Ectodermal cell (in vitro differentiated cells): ENCODE measurements at regions not wholly inside any gene's neighbourhood (a gene's known extent, or its start where the extent isn't known, plus 50 kb on each side); places are given as distances from the start of the nearest gene placed in this dataset.
"Not testable (repeated sequence)": the region's sequence is repeated elsewhere in the genome, so short reads cannot be mapped to it uniquely, and the experiment has no call there.

Experiments
- H3K27ac ChIP-seq: 2 replicates; pipeline ENCODE4 v1.7.0; 2013; ENCODE audit warnings: mild to moderate bottlenecking, low read depth, low read length; ENCODE audit not compliant: insufficient read depth, poor library complexity, severe bottlenecking
- H3K27me3 ChIP-seq: 2 replicates; pipeline ENCODE4 v1.7.0; 2013; ENCODE audit warnings: mild to moderate bottlenecking, low read length; ENCODE audit not compliant: insufficient read depth, control insufficient read depth, poor library complexity, severe bottlenecking
- H3K36me3 ChIP-seq: one replicate; pipeline ENCODE4 v1.7.0; 2013; ENCODE audit warnings: low read length; ENCODE audit not compliant: control insufficient read depth, insufficient read depth
- H3K4me1 ChIP-seq: one replicate; pipeline ENCODE4 v1.7.0; 2013; ENCODE audit warnings: low read length; ENCODE audit not compliant: control insufficient read depth, insufficient read depth
- H3K4me3 ChIP-seq: 2 replicates; pipeline ENCODE4 v1.7.0; 2013; ENCODE audit warnings: low read depth, low read length, control low read depth; ENCODE audit not compliant: insufficient read depth
- H3K9me3 ChIP-seq: 2 replicates; pipeline ENCODE4 v1.7.0; 2013; ENCODE audit warnings: mild to moderate bottlenecking, low read length, moderate library complexity; ENCODE audit not compliant: control insufficient read depth
- WGBS, 2 experiments: methylation state at CpG; one replicate each; pipeline ENCODE4 v1.1.7; 2013; ENCODE audit warnings: missing lambda C conversion rate in 2 of 2; 5-methylcytosine and 5-hydroxymethylcytosine counted together

- H3K27me3 ChIP-seq, H3K27ac ChIP-seq, H3K36me3 ChIP-seq, H3K4me1 ChIP-seq, H3K4me3 ChIP-seq, H3K9me3 ChIP-seq: not testable (repeated sequence)
- 95 to 96% methylated on average over 9 of the region's 9 CpGs for WGBS, 2 experiments
Measured at GRCh38 chr1:238379446-238379845, 488.7 kb upstream of the ZP4 start.

GRCh38 chr1:238377280-238377919 lies 486.7 kb upstream of the ZP4 start:
- no peaks in the 10 kb centered on the region for H3K36me3 ChIP-seq
- no peaks in the 10 kb centered on the region for H3K9me3 ChIP-seq
- no peak overlapping the region for H3K4me3 ChIP-seq
- H3K27me3 ChIP-seq = no peaks in the 10 kb centered on the region
- 45 to 46% methylated on average over 7 of the region's 7 CpGs for WGBS, 2 experiments
- peaks cover 4% of the 10 kb centered on the region for H3K4me1 ChIP-seq
- no peak overlapping the region for H3K27ac ChIP-seq

GRCh38 chr1:238370599-238370998 lies 479.9 kb upstream of the ZP4 start:
- H3K4me3 ChIP-seq = no peak overlapping the region
- no peaks in the 10 kb centered on the region for H3K9me3 ChIP-seq
- no peaks in the 10 kb centered on the region for H3K36me3 ChIP-seq
- H3K27ac ChIP-seq = no peak overlapping the region
- H3K4me1 ChIP-seq = no peaks in the 10 kb centered on the region
- 88 to 91% methylated on average over 2 of the region's 2 CpGs for WGBS, 2 experiments
- H3K27me3 ChIP-seq = no peaks in the 10 kb centered on the region

GRCh38 chr1:238364214-238364892 lies 473.6 kb upstream of the ZP4 start:
- Histone ChIP-seq H3K36me3 (no peaks in the 10 kb centered on the region), H3K4me1 (no peaks in the 10 kb centered on the region), H3K27ac (no peak overlapping the region), H3K9me3 (no peaks in the 10 kb centered on the region), H3K27me3 (no peaks in the 10 kb centered on the region), H3K4me3 (no peak overlapping the region)
- WGBS, 2 experiments = 96 to 100% methylated on average over 2 of the region's 4 CpGs

DNA sequence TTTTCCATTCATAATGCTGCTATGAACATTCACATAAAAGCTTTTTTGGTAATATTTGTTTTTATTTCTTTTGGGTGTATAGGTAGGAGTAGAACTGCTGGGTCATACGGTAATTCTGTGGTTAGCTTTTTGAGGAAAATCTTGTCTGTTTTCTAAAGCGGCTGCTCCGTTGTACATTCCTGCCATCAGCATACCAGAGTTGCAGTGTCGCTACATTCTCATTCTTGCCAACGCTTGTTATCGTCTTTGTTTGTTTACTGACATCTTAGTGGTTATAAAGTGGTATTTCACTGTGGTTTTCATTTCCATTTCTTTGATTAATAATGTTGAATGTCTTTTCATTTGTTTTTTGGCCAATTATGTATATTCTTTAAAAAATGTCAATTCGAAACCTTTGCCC lies 469.8 kb upstream of the ZP4 start:
- WGBS, 2 experiments = 77 to 81% methylated on average over 6 of the region's 7 CpGs
- H3K4me3 ChIP-seq = no peak overlapping the region

DNA sequence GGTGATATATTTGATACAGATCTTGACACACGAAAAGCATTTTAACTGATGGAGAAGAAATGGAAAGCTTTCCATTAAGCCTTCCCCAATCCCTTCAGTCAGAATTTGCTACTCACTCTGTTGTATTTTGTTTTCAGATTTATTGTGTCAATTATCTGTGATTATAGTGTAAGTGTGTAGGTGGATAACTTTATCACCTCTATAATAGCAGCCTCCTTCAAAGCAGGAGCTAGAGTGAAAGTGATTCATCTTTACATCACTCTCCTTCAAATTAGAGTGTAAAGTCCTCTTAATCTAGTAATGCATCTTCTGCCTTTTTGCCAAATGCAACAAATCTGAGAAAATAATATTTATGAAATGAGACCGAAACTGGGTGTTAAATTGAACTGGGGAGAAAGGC lies 459.7 kb upstream of the ZP4 start:
- Histone ChIP-seq H3K27me3 (no peaks in the 10 kb centered on the region), H3K4me3 (no peak overlapping the region), H3K27ac (no peak overlapping the region), H3K36me3 (no peaks in the 10 kb centered on the region), H3K4me1 (no peaks in the 10 kb centered on the region), H3K9me3 (no peaks in the 10 kb centered on the region)
- WGBS, 2 experiments = 94% methylated on average over 2 of the region's 2 CpGs

More for the DNA sequence above, 469.8 kb upstream of the ZP4 start:
- Histone ChIP-seq H3K9me3 (no peaks in the 10 kb centered on the region), H3K36me3 (no peaks in the 10 kb centered on the region), H3K4me1 (no peaks in the 10 kb centered on the region), H3K27me3 (no peaks in the 10 kb centered on the region), H3K27ac (no peak overlapping the region)

DNA sequence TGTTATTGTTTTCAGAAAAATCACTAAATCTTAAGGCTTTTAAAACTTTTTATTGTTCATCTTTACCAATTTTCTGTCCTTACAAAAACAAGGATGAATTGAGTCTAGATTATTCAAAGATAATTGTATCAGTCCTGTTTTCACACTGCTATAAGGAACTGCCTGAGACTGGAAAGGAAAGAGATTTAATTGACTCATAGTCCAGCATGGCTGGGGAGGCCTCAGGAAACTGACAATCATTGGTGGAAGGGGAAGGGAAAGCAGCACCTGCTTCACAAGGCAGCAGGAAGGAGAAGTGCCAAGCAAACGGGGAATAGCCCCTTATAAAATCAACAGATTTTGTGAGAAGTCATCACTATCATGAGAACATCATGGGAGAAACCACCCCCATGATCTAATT lies 455.6 kb upstream of the ZP4 start:
- H3K27me3 ChIP-seq = no peaks in the 10 kb centered on the region
- H3K4me3 ChIP-seq = no peak overlapping the region
- 83 to 91% methylated on average over 1 of the region's 1 CpG for WGBS, 2 experiments
- H3K4me1 ChIP-seq = no peaks in the 10 kb centered on the region
- no peaks in the 10 kb centered on the region for H3K36me3 ChIP-seq
- no peak overlapping the region for H3K27ac ChIP-seq
- H3K9me3 ChIP-seq = no peaks in the 10 kb centered on the region

DNA sequence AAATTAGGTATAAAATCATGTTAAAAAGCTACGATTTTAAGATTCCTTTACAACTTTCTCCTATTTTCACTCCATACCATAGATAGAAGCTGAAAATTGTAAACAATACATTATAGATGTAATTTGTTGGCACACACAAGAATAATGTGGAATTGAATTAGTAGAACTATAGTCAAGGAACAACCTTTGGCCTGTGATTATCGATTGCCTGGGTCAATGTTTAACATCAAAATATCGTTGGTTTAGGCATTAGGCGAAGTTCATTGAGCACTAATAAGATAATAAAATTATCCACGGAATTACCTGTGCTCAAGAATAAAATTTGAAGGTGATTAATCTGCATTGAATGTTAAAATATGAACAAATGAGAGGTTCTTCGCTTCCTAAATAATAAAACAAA lies 455.1 kb upstream of the ZP4 start:
- WGBS, 2 experiments = 92 to 96% methylated on average over 3 to 6 of the region's 6 CpGs
- H3K4me1 ChIP-seq = no peaks in the 10 kb centered on the region
- H3K27ac ChIP-seq = no peak overlapping the region
- no peaks in the 10 kb centered on the region for H3K9me3 ChIP-seq
- no peak overlapping the region for H3K4me3 ChIP-seq
- H3K27me3 ChIP-seq = no peaks in the 10 kb centered on the region
- no peaks in the 10 kb centered on the region for H3K36me3 ChIP-seq

DNA sequence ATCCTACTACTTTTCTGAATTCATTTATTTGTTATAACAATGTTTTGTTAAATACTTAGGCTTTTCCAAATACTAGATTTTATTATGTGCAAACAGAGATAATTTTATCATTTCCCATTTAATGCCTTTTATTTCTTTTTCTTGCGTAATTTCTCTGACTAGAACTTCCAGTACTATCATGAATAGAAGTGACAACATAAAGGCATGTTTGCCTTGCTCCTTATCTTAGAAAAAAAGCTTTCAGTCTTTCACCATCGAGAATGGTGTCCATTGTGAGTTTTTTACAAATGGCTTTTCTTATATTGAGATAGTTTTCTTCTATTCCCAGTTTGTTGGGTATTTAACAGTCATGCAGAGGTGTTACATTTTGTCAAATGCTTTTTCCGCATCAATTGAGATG lies 453.1 kb upstream of the ZP4 start:
- Histone ChIP-seq H3K27ac (no peak overlapping the region), H3K27me3 (no peaks in the 10 kb centered on the region), H3K36me3 (no peaks in the 10 kb centered on the region), H3K4me1 (no peaks in the 10 kb centered on the region), H3K9me3 (no peaks in the 10 kb centered on the region), H3K4me3 (no peak overlapping the region)
- WGBS, 2 experiments = 88 to 92% methylated on average over 3 of the region's 3 CpGs

GRCh38 chr1:238341395-238341794 lies 450.7 kb upstream of the ZP4 start:
- Histone ChIP-seq H3K27me3 (no peaks in the 10 kb centered on the region), H3K4me1 (no peaks in the 10 kb centered on the region), H3K36me3 (no peaks in the 10 kb centered on the region), H3K4me3 (no peak overlapping the region), H3K9me3 (no peaks in the 10 kb centered on the region), H3K27ac (no peak overlapping the region)
- WGBS, 2 experiments = 86 to 93% methylated on average over 1 to 2 of the region's 2 CpGs
